Skin epidermis (tissue), 12 donors: ENCODE measurements at regions not wholly inside any gene's neighbourhood (a gene's known extent, or its start where the extent isn't known, plus 50 kb on each side); places are given as distances from the start of the nearest gene placed in this dataset.

Experiments
- H3K27ac ChIP-seq, 21 experiments: fragments of 200-600 bp; sonication (generic) in 11 of 21; one replicate each; pipeline ENCODE4 v1.5.0; 2020; ENCODE audit warnings: mild to moderate bottlenecking in 3 of 21, inconsistent platforms in 2 of 21, moderate library complexity in 2 of 21
- H3K4me3 ChIP-seq, 7 experiments: fragments of 200-600 bp; sonication (generic) in 2 of 7; one replicate each; pipeline ENCODE4 v1.5.0; 2020; ENCODE audit warnings: inconsistent platforms in 2 of 7, mild to moderate bottlenecking in 2 of 7, moderate library complexity in 1 of 7

DNA sequence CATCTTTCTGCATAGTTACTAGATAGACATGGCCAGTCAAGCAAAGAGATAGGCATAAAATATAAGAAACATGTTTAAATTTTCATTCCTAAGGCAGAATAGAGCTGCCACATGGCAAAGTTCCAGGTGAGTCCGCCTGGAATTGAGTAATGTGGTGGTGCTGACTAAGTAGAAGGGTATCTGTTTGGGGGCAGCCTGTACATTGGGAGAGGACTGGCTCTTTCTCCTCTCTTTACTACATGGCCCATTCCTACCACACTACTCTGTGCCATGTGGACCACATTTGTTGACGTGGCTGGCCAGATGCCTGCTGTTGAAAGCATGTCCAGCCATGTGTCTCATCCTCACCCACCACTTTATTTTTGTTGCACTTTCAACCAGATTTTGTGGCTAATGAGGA is 354.0 kb downstream of the ETNK1 start:
- H3K4me3 ChIP-seq: no peak overlapping the region
- no peak overlapping the region for H3K27ac ChIP-seq

DNA sequence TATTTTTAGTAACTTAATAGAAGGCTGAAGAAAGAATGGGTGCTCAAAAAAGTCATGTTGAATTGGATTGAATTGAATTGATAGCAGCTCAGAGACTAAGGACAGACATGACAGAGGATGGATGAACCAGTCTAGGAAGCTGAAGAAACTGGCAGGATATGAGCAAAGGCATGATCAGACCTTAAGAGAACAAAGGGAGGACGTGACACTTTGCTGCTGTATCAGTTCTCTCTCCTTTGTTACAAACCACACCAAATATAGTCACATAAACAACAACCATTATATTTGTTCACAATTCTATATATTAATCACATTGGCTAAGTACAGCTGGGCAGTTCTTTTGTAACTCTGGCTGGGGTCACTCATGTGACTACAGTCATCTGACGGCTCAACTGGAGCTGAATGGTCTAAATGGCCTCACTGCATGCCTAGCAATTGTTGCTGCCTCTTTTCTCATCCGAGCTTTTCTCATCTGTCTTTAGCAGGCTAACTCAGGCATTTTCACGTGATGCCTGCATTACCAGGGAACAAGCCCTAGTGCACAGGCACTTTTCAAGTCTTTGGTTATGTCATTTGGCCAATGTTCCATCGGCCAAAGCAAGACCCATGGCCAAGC is 355.0 kb downstream of the ETNK1 start:
- Histone ChIP-seq H3K4me3 (no peak overlapping the region), H3K27ac (no peak overlapping the region)

DNA sequence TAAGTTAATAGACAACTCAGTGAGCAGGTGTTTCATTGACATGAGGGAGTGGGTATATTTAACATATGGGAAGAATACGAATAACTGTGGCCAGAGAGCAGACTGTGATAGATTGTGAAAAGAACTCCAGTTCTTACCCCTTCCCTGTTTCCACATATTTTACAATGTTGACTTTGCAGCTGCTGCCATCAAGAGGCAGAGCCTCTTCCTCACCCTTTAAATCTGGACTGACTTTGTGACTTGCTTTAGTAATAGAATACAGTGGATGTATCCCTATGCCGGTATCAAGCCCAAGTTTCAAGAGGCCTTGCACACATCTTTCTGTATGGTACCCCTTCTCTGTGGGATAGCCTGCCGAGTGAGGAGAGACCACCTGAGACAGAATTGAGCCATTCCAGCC is 356.7 kb downstream of the ETNK1 start:
- Histone ChIP-seq H3K27ac (no peak overlapping the region), H3K4me3 (no peak overlapping the region)

DNA sequence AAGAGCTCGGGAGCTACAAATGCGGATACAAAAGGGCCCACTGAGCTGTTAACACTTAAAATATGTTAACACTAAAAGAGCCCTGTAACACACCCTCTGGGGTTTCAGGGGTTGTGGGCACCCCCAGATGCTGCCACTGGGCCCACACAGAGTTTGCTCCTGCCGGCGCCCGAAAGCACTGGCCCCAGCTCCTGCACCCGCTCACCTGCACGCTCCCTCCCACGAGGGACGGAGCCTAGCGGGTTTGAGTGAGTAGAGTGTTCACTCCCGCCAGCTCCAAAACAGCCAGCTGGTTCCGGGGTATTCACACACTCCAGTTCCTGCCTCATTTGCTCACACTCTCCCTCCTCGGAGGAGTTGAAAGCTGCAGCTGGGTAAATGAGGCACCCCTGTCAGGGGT is 357.7 kb downstream of the ETNK1 start:
- no peak overlapping the region for H3K4me3 ChIP-seq
- H3K27ac ChIP-seq: no peak overlapping the region

DNA sequence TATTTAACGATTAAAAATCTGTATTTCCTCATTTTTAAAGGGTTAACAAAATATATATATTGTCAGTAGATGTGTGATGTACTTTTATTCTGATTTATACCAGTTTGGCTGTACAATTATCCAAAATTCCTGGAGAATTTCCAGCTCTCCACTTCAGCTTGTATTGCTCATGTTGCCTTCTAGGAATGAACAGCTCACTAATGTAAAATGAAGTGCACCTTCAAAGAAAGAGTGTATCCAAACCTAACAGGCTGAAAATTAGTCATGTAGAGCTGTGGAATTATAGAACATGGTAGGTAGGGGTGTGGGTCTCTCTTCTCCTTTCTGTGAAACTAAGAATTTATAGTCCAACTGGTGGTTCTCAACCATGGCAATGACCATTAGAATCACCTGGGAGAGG is 362.0 kb downstream of the ETNK1 start:
- Histone ChIP-seq H3K27ac (no peak overlapping the region), H3K4me3 (no peak overlapping the region)

DNA sequence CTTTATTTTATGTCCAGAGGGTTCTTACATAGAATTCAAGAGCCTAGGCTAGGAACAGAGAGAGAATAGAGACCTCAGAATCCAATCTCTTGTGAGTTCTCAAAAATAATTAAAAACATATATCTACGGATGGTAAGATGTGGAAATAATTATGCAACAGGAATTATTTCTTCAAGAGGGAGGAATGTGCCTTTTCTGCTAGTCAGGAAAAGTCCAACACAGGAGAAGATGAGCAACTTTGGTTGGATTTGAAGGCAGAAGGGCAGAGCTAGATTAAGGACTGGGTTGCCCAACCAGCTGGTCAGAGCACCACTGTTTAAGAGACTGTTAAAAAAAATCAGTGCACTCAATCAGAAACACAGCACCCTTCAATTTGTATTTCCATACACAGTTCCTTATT is 365.5 kb downstream of the ETNK1 start:
- H3K4me3 ChIP-seq: no peak overlapping the region
- no peak overlapping the region for H3K27ac ChIP-seq

DNA sequence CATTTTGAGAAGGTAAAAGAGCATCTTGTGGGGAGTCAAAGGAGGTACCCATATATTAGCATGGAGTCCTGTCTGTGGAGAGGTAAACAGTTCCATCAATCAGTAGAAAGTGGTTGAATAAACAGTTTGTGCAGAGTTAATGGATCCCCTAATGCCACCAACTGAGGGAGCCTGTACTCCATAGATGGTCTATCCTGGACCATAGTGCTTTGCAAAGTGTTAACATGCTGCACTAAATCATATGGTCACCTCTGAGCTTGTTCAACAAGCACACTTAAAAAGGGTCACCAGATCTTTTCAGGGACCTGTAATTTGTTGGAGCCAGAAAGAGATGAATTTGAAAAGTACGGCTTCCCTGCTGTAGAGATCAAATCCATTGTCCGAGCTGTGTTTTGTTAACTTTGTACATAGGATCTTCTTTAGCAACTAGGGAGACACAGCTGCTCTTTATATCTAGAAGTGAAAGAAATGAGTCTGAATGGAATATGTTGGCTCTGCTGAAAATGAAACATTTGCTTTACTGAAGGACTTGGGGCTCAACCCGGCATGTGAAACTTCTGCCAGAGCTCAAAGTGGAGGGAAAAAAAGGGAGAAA is 366.4 kb downstream of the ETNK1 start:
- H3K4me3 ChIP-seq: no peak overlapping the region
- no peak overlapping the region for H3K27ac ChIP-seq

DNA sequence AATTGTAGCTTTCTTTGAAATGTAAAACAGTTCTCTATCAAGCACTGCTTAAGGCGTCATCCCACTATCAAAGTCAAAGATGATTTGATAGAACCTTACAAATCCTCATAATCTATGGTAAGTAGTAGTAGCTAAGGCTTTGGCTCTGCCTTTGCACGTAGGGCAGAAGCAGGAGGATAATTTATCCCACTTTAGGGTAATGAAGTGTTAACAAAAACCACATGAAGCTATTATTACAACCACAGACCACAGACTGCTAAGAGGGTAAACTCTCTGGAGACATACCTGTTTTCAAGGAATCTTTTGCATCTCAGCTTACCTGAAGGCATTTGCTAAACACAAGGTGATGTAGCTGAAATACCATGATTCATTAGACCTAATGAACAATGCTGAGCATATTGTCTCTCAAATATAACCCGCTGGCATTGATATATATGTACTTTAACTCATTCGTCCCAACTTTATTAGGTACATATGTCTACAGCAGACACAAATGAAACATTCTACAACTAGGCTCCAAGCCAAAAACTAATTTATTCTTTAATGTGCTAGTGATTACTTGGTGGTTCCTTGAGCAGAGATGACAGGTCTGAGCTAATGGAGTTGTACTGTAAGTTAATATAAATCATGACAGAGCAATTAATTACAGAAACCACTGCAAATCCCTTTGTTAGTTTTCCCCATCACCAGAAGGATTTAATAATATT is 368.8 kb downstream of the ETNK1 start:
- H3K4me3 ChIP-seq: no peak overlapping the region
- H3K27ac ChIP-seq: no peak overlapping the region

DNA sequence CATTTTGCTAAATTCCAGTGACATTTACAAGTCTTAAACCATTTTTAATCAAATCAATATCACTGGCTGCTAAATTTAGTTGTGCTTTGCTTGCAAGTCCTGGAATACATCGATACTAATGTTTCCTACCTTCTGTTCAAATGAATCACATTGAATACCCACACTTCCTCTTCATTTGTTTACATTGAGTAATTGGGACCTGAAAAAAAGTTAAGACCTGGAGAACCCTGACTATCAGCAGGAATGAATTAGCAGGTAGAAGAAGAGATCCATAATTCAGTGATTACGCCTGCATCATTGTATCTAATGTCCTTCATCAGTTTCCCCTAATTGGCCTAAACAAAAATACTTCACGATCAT is 369.3 kb downstream of the ETNK1 start:
- Histone ChIP-seq H3K4me3 (no peak overlapping the region), H3K27ac (no peak overlapping the region)

DNA sequence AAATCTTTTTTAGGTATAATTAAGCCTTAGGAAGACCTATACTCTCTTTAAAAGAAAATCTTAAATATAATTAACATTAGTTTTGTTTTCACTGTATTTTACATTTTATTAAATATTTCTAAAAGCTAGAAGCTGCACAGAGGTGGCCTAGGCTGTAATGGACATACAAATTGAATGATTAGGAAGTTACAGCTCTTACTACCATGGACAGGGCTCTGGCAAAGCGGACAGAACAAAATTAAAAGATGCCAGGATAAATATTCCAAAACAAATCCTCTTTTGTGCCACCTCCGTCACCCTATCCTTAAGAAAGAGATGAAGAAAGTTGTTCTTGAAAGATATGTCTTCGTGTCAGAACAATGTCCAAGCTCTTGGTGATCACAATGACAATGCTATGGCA is 376.5 kb downstream of the ETNK1 start:
- no peak overlapping the region for H3K27ac ChIP-seq
- no peak overlapping the region for H3K4me3 ChIP-seq

DNA sequence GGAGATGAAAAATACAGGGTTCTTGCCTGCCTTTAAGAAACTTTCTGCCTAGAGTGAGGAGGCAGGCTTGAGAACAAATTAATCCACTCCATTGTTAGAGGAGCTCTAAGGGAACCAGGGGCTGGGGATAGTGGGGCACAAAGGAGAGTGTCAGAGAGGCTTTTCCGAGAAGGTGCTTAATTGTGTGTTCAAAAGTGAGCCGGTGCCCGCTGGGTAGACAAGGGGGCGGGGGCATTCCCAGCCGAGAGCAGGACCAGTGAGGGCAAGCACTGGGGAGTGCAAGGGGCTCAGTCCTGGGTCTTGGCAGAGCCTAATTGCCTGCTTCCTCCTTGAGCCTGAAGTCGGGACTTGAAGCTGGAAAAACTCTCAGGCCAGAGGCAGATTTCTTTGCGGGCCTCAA is 377.4 kb downstream of the ETNK1 start:
- no peak overlapping the region for H3K27ac ChIP-seq

DNA sequence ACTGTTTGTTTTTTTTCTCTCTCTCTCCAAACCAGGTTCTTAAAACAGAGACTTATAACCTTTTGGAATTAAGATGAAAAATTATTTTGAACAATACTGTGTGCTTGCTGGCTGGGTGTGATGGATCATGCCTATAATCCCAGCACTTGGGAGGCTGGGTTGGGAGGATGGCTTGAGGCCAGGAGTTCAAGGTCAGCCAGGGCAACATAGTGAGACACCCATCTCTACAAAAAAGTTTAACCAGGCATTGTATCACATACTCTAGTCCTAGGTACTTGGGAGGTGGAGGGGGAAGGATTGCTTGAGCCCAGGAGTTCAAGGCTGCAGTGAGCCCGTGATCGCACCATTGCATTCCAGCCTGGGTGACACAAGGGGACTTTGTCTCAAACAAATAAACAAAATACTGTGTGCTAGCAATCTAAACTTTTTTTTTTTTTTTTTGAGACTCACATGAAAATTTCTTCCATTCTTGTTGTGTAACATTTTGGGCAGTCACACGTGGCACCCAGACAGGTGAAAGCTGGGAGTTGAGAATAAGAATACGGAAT is 379.6 kb downstream of the ETNK1 start:
- Histone ChIP-seq H3K27ac (no peak overlapping the region), H3K4me3 (no peak overlapping the region)

More for the DNA sequence above, 377.4 kb downstream of the ETNK1 start:
- H3K4me3 ChIP-seq: no peak overlapping the region

DNA sequence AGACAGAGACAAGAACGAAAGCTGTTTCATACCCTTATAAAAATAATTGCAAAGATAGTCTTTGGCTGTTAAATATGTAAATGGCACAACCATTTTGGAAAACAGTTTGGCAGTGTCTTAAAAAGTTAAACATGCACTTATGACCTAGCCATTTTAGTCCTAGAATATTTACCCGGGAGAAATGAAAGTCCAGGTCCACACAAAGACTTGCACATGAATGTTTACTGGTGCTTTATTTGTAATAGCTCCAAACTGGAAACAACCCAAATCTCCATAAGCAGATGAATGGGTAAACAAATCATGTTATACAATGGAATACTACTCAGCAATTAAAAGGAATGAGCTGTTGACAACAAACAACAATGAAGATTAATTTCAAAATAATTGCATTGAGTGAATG is 380.4 kb downstream of the ETNK1 start:
- no peak overlapping the region for H3K27ac ChIP-seq
- H3K4me3 ChIP-seq: no peak overlapping the region

DNA sequence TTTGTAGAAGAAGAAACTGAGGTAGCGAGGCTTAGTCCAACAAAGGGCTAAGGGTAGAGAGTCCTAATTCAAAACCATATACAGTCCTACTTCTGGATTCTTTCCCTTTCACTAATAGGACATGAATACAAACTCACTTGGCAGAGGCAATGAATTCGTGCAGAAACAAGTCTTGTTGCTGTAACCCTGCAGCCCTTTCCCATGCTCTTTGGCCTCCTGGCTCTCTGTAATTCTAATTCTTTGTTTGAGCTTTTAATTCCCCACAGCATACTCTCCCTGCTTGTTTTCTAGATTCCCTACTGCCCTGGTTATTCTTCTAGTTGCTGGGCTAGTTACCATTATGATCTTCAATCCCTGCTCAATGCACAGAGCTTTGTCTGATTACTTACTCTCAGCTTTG is 381.4 kb downstream of the ETNK1 start:
- Histone ChIP-seq H3K27ac (no peak overlapping the region), H3K4me3 (no peak overlapping the region)

DNA sequence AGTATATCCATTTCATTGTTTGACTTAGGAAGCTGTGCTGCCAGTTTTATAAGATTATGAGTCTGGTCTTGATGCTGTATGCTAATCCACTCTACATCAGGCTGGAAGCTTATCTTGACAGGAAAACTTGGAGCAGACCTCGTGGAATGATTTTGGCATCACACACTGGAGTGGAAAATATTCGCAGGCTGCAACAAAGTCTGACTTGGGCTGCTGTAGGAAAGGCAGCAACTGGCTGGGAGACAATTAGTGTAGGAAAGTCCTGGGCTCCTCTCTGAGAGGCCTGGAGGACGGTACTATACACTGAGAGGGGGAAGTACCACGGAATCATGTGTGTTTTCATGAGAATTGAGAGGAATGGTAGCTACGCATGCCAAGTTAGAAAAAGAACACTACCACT is 383.7 kb downstream of the ETNK1 start:
- Histone ChIP-seq H3K27ac (peak overlapping the region in 1 of 21 experiments; percentile 1), H3K4me3 (no peak overlapping the region)

DNA sequence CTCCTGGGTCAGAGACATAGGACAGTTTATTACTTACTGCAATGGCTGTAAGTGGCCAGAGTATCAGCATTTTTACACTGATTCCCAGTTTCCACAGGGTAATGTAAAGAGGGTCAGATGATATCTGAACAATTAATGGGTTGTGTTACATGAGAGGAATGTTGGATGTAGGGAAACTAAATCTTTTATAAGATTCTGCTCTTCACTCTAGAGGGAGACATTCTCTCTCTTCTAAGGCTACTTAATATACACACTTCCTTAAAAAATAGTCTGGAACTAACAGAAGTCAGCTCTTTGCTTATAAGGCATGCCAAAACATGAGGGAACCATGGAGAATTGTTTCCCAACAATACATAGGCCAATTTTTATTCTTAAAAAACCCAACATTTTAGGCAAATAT is 389.8 kb downstream of the ETNK1 start:
- Histone ChIP-seq H3K27ac (no peak overlapping the region), H3K4me3 (no peak overlapping the region)

DNA sequence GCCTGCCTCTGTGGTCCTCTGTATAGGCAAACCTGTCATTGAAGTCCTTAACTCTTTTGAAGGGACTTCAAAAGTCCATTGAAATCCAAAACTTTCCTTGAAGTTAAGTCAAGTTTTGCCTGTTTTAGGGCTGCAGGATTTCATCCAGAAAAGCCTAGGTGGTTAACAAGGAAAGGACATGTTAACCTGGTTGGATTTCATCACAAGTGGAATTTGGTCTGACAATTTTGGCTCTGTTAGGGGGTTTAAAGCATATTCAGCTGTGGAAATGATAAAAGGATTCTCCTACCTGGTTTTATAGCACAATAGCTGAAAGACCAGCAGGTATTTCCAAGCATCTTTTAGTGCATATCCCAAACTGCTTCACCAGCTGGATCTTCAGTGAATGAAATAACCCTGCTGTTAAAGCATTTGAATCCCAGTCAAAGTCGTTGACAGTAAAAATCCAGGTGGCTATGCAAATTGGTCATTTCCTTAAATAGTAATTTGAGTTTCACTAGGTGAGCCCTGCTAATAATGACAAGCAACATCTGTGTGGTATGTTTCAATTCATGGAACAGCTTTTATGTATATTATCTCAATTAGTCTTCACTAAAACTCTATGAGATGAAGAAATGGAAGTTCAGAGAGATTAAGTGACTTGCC is 400.5 kb downstream of the ETNK1 start:
- Histone ChIP-seq H3K27ac (no peak overlapping the region), H3K4me3 (no peak overlapping the region)

DNA sequence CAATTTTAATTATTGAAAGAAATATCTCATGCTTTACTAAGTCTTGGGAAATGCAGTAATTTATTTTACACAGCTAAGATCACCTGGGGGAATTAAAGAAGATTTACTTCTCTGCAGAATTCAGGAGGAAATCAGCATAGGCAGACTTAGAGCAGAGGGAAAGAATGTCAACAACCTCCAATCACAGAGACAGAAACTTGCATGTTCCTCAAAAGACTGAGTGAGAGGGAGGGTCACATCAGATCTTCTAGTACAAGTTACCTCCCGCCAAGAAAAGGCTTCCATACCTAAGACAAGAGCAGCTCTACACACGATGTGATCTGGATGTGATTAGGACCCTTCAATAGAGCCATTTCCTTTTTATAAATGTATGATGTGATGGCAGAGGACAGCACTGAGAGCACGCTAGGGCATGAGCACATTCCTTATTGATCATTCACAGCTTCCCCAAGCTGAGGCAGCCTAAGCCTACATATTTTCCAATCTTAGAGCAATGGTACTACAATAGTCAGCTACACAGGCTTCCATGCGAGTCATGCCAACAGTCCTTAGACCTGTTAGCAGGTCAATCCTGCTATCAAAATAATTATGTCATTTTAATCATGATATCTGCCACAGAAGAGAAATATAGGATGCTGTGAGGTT is 403.3 kb downstream of the ETNK1 start:
- Histone ChIP-seq H3K27ac (no peak overlapping the region), H3K4me3 (no peak overlapping the region)

DNA sequence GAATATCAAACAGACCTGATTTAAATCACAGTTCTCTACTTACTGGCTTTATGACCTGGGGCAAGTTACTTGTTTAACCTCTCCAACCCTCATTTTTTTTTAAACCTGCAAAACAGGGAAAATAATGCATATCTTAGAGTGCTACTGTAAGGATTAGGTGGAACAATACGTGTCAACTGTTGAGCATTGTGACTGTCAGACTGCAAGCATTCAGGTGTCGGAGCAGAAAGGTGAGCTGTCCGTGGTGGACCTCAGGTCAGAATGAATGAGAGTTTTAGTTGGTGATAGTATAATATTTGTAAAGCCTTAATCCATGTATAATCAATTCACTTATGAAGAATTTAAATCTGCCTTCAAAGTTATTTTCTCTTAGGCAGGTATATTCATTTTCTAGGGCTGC is 404.2 kb downstream of the ETNK1 start:
- Histone ChIP-seq H3K4me3 (no peak overlapping the region), H3K27ac (no peak overlapping the region)

DNA sequence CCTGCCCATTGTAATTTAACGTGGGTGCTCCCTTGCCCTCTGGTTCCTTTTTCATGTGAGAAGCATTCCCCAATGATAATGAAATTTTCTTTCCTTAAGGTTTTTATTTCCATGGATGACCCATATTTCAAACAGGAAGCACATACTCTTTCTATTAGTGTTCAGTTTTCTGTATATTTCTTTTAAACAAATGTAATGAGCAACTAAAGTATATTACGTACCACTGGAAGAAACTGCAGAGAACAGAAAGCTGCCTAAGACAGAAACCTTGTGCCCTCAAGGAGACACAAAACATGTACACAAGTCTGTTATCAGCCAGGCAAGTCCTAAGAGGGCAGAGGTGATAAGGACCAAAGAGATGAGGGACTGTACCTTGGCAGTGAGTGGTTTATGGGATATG is 414.9 kb downstream of the ETNK1 start:
- H3K4me3 ChIP-seq: no peak overlapping the region
- H3K27ac ChIP-seq: no peak overlapping the region
